Right atrium auricular region (tissue), 2 donors: ENCODE measurements at regions not wholly inside any gene's neighbourhood (a gene's known extent, or its start where the extent isn't known, plus 50 kb on each side); places are given as distances from the start of the nearest gene placed in this dataset.
A peak's percentile ranks its signal among the peaks of the same experiment; 100 is the strongest.

Source experiments
- DNase-seq: peaks from one replicate; pipeline ENCODE4 v3.0.0-alpha.2; 2019; ENCODE audit warnings: low spot score
- H3K27ac ChIP-seq, 2 donors: fragments of 200-600 bp; sonication (generic); 1 replicate in 1 of 2; 2 replicates in 1 of 2; pipeline ENCODE4 v1.5.1; 2016 to 2019
- H3K27me3 ChIP-seq, 2 donors: fragments of 200-600 bp; sonication (generic); one replicate each; pipeline versions ENCODE4 v1.5.1 to v1.6.0; 2017 to 2019
- H3K36me3 ChIP-seq: fragments of 200-600 bp; sonication (generic); one replicate; pipeline ENCODE4 v1.5.1; 2016
- H3K4me1 ChIP-seq, 2 donors: fragments of 200-600 bp; sonication (generic); one replicate each; pipeline versions ENCODE4 v1.5.1 to v1.6.0; 2017 to 2019
- H3K4me3 ChIP-seq, 2 donors: fragments of 200-600 bp; sonication (generic); 1 replicate in 1 of 2; 2 replicates in 1 of 2; pipeline ENCODE4 v1.5.1; 2017 to 2019; ENCODE audit warnings: mild to moderate bottlenecking in 1 of 2, moderate library complexity in 1 of 2
- H3K9me3 ChIP-seq, 2 donors: fragments of 200-600 bp; sonication (generic); one replicate each; pipeline ENCODE4 v1.5.1; 2019
- CTCF ChIP-seq, 2 donors: fragments of 200-600 bp; sonication (generic); IDR thresholded peaks; one replicate each; pipeline ENCODE4 v1.5.1; 2019; ENCODE audit warnings: antibody characterized with exemption in 2 of 2

DNA sequence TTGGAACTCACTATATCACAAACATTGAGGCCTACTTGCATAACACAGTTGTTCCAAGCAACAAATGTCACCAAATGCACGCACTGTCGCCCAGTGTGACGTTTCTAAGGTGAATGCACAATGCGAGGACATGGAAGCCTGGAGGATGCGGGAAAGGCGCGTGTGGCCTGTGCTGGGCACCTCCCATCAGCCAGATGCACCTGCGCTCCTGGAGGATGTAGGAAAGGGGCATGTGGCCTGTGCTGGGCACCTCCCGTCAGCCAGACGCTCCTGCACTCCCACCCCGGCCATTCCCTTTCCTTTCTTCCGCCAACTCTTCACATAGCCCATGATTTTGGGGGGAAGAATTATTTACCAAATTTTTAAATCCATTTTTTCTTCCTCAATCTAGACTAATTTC, 202.4 kb upstream of the SOX1 start:
- H3K4me1 ChIP-seq: no peaks in the 10 kb centered on the region
- no peak for TF ChIP-seq CTCF (IDR thresholded peaks at IDR 0.05)
- no peaks in the 10 kb centered on the region for H3K36me3 ChIP-seq
- DNase-seq: peak; percentile 30
- no peak overlapping the region for H3K4me3 ChIP-seq
- H3K27me3 ChIP-seq: no peaks in the 10 kb centered on the region
- H3K9me3 ChIP-seq: no peaks in the 10 kb centered on the region
- H3K27ac ChIP-seq: no peak overlapping the region

DNA sequence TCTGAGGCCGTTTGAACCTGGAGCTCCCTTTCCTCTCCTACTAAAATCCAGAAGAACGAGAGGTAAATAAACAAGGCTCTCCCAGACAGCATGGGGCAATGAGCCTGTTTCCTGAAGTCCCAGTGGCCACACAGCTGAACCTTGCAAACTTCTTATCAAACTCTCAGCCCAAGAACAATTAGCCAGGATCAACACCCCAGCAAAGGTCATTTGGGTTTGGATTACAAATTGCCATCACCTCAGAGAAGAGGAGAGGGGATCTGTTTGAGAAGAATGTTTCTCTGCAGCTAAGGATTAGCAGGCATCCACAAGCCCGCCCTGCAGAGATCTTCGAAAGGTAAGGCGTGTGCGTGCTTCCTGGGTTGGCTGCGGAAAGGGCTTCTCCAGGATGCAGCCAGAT, 201.9 kb upstream of the SOX1 start:
- Histone ChIP-seq H3K4me1 (no peaks in the 10 kb centered on the region), H3K36me3 (no peaks in the 10 kb centered on the region), H3K27me3 (no peaks in the 10 kb centered on the region), H3K27ac (no peak overlapping the region), H3K9me3 (no peaks in the 10 kb centered on the region), H3K4me3 (no peak overlapping the region)
- TF ChIP-seq CTCF (IDR thresholded peaks at IDR 0.05): no peak
- peak; percentile 38 for DNase-seq

- no peak overlapping the region for H3K27ac ChIP-seq
- no peaks in the 10 kb centered on the region for H3K4me1 ChIP-seq
- no peak overlapping the region for H3K4me3 ChIP-seq
- H3K27me3 ChIP-seq: no peaks in the 10 kb centered on the region
- no peak for TF ChIP-seq CTCF (IDR thresholded peaks at IDR 0.05)
- peak; percentile 26 for DNase-seq
- H3K36me3 ChIP-seq: no peaks in the 10 kb centered on the region
- no peaks in the 10 kb centered on the region for H3K9me3 ChIP-seq
Measured at GRCh38 chr13:111865826-111866225, 201.1 kb upstream of the SOX1 start.

- no peak for TF ChIP-seq CTCF (IDR thresholded peaks at IDR 0.05)
- no peak overlapping the region for H3K27ac ChIP-seq
- H3K27me3 ChIP-seq: no peaks in the 10 kb centered on the region
- no peak overlapping the region for H3K4me3 ChIP-seq
- H3K36me3 ChIP-seq: no peaks in the 10 kb centered on the region
- peak; percentile 42 for DNase-seq
- no peaks in the 10 kb centered on the region for H3K9me3 ChIP-seq
- no peaks in the 10 kb centered on the region for H3K4me1 ChIP-seq
Measured at GRCh38 chr13:111866731-111867245, 200.2 kb upstream of the SOX1 start.

DNA sequence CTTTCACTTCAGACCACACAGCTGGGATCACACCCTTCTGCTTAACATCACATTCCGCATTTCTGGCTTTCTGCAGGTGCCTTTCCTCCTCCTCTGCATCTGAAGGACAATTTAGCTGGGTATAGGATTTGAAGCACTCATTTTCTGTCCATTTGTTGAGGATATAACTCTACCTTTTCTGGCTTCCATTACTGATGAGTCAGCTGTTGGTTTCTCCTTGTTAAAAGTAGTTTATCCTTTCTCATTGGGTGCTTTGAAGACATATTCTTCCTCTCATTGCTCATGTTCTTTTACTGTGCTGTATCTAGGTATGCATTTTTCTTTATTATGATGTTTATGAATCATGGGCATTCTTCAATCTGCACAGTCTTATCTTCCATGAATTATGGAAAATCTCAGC, 199.3 kb upstream of the SOX1 start:
- no peak for DNase-seq
- Histone ChIP-seq H3K36me3 (no peaks in the 10 kb centered on the region), H3K27ac (no peak overlapping the region), H3K4me1 (no peaks in the 10 kb centered on the region), H3K4me3 (no peak overlapping the region), H3K9me3 (no peaks in the 10 kb centered on the region), H3K27me3 (no peaks in the 10 kb centered on the region)
- no peak for TF ChIP-seq CTCF (IDR thresholded peaks at IDR 0.05)

DNA sequence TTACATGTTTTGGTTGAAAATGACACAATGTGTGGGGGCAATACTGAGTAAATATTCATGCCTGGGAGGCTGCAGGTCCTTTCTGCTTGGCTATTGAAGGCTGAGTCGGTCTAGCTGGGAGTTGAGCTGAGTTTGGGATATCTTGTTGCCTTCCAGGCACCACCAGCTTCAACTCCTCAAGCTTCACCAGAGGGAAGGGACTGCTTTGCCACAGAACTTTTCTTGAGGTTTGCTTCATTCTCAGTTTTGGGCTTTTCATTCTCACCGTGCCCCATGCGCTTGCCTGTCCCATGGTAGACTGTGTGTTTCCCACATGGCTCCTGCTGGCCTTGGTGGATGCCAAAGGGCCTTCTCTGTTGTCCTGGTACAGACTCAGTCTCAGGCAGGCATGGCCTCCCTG, 198.2 kb upstream of the SOX1 start:
- H3K36me3 ChIP-seq: no peaks in the 10 kb centered on the region
- no peaks in the 10 kb centered on the region for H3K9me3 ChIP-seq
- H3K4me1 ChIP-seq: no peaks in the 10 kb centered on the region
- H3K27ac ChIP-seq: no peak overlapping the region
- DNase-seq: peak; percentile 18
- H3K27me3 ChIP-seq: no peaks in the 10 kb centered on the region
- TF ChIP-seq CTCF (IDR thresholded peaks at IDR 0.05): no peak
- no peak overlapping the region for H3K4me3 ChIP-seq
